Suppressor macrophage treated with lipopolysaccharide for 4 hours (primary cell): ENCODE measurements at regions not wholly inside any gene's neighbourhood (a gene's known extent, or its start where the extent isn't known, plus 50 kb on each side); places are given as distances from the start of the nearest gene placed in this dataset.
"Not testable (repeated sequence)": the region's sequence is repeated elsewhere in the genome, so short reads cannot be mapped to it uniquely, and the experiment has no call there.

Experiments used
- DNase-seq: peaks from one replicate; pipeline ENCODE4 v3.0.0-alpha.2; 2020

DNA sequence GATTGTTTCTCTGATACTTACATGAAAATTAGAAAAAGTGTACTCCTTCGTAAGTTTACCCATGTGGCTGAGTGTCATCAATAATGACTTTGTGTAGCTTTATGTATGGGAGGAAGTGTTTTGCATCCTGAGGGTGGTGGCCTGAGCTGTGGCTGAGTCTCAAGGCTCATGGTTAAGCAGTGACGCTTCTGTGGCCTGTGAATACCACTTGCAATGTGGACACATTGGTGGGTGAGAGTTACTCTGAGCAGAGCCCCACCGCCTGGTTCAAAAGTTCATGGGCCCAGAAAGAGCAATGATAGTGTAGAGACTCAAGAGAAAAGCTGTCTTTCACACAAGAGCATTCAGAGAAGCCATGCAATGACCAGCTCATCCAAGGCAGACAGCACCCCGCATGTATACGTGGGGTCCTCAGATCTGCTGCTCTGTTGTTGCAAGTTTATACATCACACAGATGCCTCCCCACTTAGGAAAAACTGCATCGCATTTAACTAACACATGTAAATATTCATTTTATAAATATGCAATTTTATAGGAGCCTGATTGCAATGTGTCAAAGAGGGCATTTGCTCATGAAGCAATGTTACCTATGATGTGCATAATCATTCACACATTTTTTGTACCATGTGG, 55.1 kb upstream of the FRMD6 start:
- DNase-seq = no peak

DNA sequence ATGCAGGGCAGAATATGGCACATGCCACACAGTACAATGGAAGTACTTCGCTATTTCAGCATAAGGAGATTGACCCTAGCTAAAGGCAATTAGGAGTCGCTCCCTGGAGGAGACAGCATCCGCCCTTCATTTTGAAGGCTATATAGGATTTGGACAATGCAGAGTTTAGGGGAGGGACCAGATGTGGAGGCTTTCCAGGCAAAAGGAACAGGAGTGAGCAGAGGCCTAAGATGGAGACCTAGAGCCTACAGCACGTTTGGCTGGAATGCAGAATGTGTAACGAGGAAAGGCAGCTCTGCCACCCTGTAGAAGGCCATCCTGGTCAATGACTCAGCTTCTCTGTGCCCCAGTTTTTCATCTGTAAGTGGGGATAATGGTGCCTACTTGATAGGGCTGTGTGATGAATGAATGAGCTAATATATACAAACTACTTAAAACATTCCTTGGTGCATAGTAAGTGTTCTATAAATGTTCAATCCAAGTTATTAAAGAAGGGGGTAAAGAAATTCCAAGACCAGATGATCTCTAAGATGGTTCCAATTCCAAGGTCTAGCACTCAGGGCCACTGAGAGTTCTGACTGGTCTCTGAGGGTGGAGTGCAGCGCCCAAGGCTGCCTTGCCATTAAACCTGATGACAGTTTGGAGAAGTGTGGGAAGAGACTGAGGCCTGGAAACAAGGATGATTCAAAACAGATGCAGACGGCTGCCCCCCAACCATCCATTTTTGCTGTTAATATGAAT, 54.3 kb upstream of the FRMD6 start:
- DNase-seq = no peak

GRCh38 chr14:51598924-51599600, 52.6 kb upstream of the FRMD6 start:
- DNase-seq = not testable (repeated sequence)

DNA sequence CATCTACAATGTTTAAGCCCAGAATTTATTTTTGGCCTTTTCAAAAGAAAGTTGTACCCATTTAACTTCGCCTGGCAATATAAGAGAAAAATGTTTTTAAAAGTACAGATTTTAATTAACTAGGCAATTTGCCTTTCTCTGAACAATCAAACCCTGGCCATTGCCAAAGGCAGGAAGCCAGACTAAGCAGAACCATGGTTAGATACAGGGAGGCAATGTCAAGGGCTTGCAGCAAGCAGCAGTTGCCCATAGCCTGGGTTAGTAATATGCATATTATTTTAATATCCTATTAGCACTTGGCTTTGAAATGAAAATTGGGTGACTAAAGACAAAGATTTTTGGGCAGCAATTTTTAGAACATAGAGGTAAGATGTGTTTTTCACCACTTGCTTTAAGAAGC, 51.1 kb upstream of the FRMD6 start:
- DNase-seq = no peak
